ENCODE measurements at regions not wholly inside any gene's neighbourhood (a gene's known extent, or its start where the extent isn't known, plus 50 kb on each side); places are given as distances from the start of the nearest gene placed in this dataset.

DNA sequence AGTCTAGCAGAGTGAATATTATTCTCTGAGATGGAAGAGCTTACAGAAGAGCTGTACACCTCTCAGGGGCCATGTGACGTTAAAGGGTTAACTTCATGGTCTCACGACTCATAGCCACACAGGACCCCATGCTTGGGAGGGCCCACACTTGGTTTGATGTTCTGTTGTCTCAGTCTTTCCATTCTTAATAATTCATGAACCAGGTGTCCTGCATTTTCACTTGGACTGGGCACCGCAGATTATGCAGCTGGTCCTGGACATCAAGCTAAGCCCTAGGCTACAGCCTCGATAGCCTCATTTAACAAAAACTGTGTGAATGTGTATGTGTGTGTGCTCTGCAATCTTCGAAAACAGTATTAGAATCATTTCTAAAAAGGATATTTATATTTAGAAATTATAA, 323.5 kb downstream of the PLK2 start:
- POLR2A ChIA-PET = no interaction called here
- DNase-seq (ENCODE audit: extremely low spot score) = no peak
- CTCF ChIA-PET = no interaction called here
- TF ChIP-seq TARDBP (IDR thresholded peaks at IDR 0.05) (no peak), FOXA1 (IDR thresholded peaks at IDR 0.05) (no peak), NFRKB (IDR thresholded peaks at IDR 0.05) (no peak), ARNT (IDR thresholded peaks at IDR 0.05) (no peak), FOXK2 (IDR thresholded peaks at IDR 0.05) (no peak), CTBP1 (IDR thresholded peaks at IDR 0.05; ENCODE audit: borderline replicate concordance) (no peak), ELF4 (IDR thresholded peaks at IDR 0.05) (no peak), HDGF (IDR thresholded peaks at IDR 0.05; ENCODE audit: borderline replicate concordance) (no peak), L3MBTL2 (conservative IDR thresholded peaks at IDR 0.05) (no peak), FOXM1 (IDR thresholded peaks at IDR 0.05; ENCODE audit: borderline replicate concordance) (no peak), ZNF384 (IDR thresholded peaks at IDR 0.05) (no peak), SUZ12 (IDR thresholded peaks at IDR 0.05) (no peak), SP1 (IDR thresholded peaks at IDR 0.05) (no peak), LEF1 (IDR thresholded peaks at IDR 0.05; ENCODE audit: borderline replicate concordance) (no peak), BHLHE40 (IDR thresholded peaks at IDR 0.05; ENCODE audit: borderline replicate concordance) (no peak)
- TF ChIP-seq, protein P1, sequence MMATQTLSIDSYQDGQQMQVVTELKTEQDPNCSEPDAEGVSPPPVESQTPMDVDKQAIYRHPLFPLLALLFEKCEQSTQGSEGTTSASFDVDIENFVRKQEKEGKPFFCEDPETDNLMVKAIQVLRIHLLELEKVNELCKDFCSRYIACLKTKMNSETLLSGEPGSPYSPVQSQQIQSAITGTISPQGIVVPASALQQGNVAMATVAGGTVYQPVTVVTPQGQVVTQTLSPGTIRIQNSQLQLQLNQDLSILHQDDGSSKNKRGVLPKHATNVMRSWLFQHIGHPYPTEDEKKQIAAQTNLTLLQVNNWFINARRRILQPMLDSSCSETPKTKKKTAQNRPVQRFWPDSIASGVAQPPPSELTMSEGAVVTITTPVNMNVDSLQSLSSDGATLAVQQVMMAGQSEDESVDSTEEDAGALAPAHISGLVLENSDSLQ (IDR thresholded peaks at IDR 0.05) = no peak

DNA sequence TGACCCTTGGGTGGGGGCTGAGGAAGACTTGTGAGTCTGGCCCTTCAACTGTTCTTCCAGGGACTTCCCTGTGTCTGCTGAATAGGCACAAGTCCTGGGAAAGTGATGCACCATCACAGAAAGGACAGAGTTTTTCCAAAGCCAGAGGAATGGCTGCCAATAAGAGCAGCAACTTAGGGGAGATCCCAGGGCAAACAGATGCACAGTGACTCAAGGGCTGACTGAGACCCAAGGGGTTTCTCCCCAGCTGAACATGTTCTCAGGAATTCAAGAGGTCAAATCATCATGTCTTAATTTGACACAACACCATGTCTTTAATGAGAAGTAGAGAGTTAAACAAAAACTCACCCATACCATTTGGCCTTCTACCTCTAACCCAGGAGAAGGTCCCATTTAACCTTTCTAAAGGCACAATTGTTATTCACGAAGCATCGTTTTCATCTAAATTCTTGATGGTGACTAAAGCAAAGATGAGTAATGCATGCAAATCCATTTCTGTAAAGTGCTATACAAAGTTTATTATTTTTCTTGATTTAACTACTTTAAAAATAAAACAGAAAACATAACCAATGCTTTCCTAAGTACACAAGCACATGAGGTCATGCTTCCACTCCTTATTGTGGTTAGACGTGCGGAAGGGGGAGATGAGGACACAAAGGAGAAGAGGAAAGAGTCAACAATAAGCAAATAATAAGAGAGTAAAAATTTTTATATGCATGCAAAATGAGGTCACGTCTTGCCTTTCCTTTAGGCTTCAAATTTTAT, 324.1 kb downstream of the PLK2 start:
- no peak for TF ChIP-seq ELF4 (IDR thresholded peaks at IDR 0.05)
- TF ChIP-seq ARNT (IDR thresholded peaks at IDR 0.05) = no peak
- TF ChIP-seq FOXM1 (IDR thresholded peaks at IDR 0.05; ENCODE audit: borderline replicate concordance) = no peak
- TF ChIP-seq NFRKB (IDR thresholded peaks at IDR 0.05) = no peak
- TF ChIP-seq SUZ12 (IDR thresholded peaks at IDR 0.05) = no peak
- TF ChIP-seq TARDBP (IDR thresholded peaks at IDR 0.05) = no peak
- no peak for TF ChIP-seq LEF1 (IDR thresholded peaks at IDR 0.05; ENCODE audit: borderline replicate concordance)
- no peak for TF ChIP-seq BHLHE40 (IDR thresholded peaks at IDR 0.05; ENCODE audit: borderline replicate concordance)
- no peak for TF ChIP-seq HDGF (IDR thresholded peaks at IDR 0.05; ENCODE audit: borderline replicate concordance)
- TF ChIP-seq ZNF384 (IDR thresholded peaks at IDR 0.05) = no peak
- TF ChIP-seq SP1 (IDR thresholded peaks at IDR 0.05) = no peak
- TF ChIP-seq CTBP1 (IDR thresholded peaks at IDR 0.05; ENCODE audit: borderline replicate concordance) = no peak
- no peak for TF ChIP-seq FOXA1 (IDR thresholded peaks at IDR 0.05)
- TF ChIP-seq L3MBTL2 (conservative IDR thresholded peaks at IDR 0.05) = no peak
- TF ChIP-seq, protein P1 (IDR thresholded peaks at IDR 0.05) = no peak
- TF ChIP-seq FOXK2 (IDR thresholded peaks at IDR 0.05) = no peak
- POLR2A ChIA-PET = no interaction called here
- no peak for DNase-seq (ENCODE audit: extremely low spot score)
- CTCF ChIA-PET = no interaction called here

DNA sequence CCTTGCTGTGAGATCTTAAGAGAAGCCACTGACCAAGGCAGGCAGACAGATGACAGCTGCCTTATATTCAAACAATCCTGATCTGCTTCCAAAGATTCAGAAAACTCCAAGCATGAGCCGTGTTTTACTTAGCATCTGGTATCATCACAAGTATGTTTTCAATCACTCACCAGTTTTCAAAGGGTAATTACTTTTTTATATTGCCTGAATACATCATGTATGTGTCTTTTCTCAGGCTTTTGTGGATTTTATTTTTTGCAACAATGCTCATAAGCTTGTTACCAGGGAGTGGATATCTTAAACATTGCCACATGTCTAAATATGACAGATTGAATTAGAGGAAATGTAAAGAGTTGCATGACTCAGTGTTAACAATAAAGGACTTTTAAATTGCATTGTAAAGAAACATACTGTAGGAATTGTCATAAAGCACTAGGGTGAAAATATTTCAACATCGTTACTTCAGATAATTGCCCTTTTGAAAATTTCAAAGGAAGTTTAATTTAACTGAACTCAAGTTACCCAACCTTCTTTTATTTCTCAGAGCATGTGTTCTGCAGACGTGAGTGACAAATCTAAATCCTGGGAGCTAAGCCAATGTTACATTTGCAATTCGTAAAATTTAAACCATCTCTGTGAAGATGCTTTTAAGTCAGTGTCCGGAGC, 326.1 kb downstream of the PLK2 start:
- ChIA-PET POLR2A (no interaction called here), CTCF (no interaction called here)
- no peak for TF ChIP-seq LEF1 (IDR thresholded peaks at IDR 0.05; ENCODE audit: borderline replicate concordance)
- no peak for TF ChIP-seq HDGF (IDR thresholded peaks at IDR 0.05; ENCODE audit: borderline replicate concordance)
- no peak for TF ChIP-seq ZNF384 (IDR thresholded peaks at IDR 0.05)
- TF ChIP-seq ARNT (IDR thresholded peaks at IDR 0.05) = no peak
- TF ChIP-seq NFRKB (IDR thresholded peaks at IDR 0.05) = no peak
- TF ChIP-seq TARDBP (IDR thresholded peaks at IDR 0.05) = no peak
- TF ChIP-seq SUZ12 (IDR thresholded peaks at IDR 0.05) = no peak
- no peak for TF ChIP-seq CTBP1 (IDR thresholded peaks at IDR 0.05; ENCODE audit: borderline replicate concordance)
- TF ChIP-seq L3MBTL2 (conservative IDR thresholded peaks at IDR 0.05) = no peak
- no peak for TF ChIP-seq FOXM1 (IDR thresholded peaks at IDR 0.05; ENCODE audit: borderline replicate concordance)
- TF ChIP-seq FOXK2 (IDR thresholded peaks at IDR 0.05) = no peak
- TF ChIP-seq, protein P1 (IDR thresholded peaks at IDR 0.05) = no peak
- no peak for TF ChIP-seq FOXA1 (IDR thresholded peaks at IDR 0.05)
- no peak for TF ChIP-seq SP1 (IDR thresholded peaks at IDR 0.05)
- no peak for TF ChIP-seq ELF4 (IDR thresholded peaks at IDR 0.05)
- TF ChIP-seq BHLHE40 (IDR thresholded peaks at IDR 0.05; ENCODE audit: borderline replicate concordance) = no peak
- no peak for DNase-seq (ENCODE audit: extremely low spot score)

DNA sequence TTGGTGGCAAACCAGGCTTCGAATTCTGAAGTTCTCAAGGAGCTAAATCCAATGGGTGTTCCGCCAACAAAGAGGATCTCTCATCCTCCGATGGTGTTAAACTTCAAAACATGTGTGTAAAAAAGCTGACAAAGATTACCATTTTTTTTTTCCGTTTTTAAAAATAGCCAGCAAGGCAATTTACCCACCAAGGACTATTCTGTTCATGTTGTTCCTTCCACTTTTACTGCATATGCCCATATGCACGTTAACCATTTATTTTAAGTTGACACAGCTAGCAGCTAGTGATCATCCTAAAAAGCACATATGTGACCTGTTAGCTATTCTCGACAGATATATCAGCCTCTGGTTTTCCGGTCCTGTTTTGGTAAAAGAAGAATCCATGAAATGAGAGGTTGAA, 326.7 kb downstream of the PLK2 start:
- DNase-seq (ENCODE audit: extremely low spot score) = no peak
- TF ChIP-seq ZNF384 (IDR thresholded peaks at IDR 0.05) (no peak), TARDBP (IDR thresholded peaks at IDR 0.05) (no peak), FOXA1 (IDR thresholded peaks at IDR 0.05) (no peak), CTBP1 (IDR thresholded peaks at IDR 0.05; ENCODE audit: borderline replicate concordance) (no peak)
- ChIA-PET CTCF (no interaction called here), POLR2A (no interaction called here)

DNA sequence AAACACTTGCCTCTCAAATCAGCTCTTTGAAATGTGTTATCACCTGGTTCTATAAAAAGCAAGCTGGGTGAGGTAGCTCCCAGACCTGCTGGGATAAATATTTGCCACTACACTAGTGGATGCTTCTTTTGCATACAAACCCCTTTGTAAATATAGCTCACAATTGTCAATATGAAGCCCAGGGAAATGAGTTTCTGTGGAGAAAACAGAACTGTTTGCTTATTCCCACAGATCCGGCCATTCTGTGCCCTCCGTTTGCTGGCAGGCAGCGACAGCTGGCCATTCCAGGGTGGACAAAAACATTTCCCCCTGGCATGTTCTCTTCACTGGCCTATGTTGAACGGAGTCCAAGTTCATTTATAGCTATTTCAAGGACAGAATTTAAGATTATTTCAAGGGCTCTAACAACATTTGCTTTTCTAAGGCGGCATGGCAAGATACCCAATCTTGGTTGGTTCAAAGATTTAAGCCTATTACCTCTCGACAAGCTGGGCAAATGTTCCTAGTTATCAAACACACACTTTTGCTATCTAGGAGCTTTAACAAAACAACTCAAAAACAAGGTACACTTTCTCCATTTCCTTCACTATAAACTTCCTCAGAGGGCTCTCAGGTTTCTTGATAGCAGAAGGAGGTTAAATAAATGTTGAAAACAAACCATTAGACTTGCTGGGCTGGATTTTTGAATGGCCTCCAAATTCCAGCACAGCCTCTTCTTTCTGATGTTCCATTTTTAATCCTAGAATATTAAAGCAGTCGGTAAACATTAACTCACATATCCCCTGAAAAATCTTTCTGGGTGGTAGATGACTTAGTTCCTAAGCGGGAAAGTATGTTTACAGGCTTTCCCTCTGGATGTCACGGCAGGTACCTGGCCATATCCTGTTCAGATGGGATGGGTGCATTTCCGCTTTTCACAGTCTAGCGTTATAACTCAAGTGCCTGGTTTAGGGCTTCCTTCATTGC, 332.3 kb downstream of the PLK2 start:
- TF ChIP-seq ELF4 (IDR thresholded peaks at IDR 0.05) (no peak), FOXM1 (IDR thresholded peaks at IDR 0.05; ENCODE audit: borderline replicate concordance) (no peak), L3MBTL2 (conservative IDR thresholded peaks at IDR 0.05) (no peak), HDGF (IDR thresholded peaks at IDR 0.05; ENCODE audit: borderline replicate concordance) (no peak), FOXK2 (IDR thresholded peaks at IDR 0.05) (no peak), TARDBP (IDR thresholded peaks at IDR 0.05) (no peak), CTBP1 (IDR thresholded peaks at IDR 0.05; ENCODE audit: borderline replicate concordance) (no peak), NFRKB (IDR thresholded peaks at IDR 0.05) (no peak), SP1 (IDR thresholded peaks at IDR 0.05) (no peak), SUZ12 (IDR thresholded peaks at IDR 0.05) (no peak), FOXA1 (IDR thresholded peaks at IDR 0.05) (no peak)
- TF ChIP-seq, protein P1 (IDR thresholded peaks at IDR 0.05) = no peak
- ChIA-PET CTCF (no interaction called here), POLR2A (no interaction called here)
- DNase-seq (ENCODE audit: extremely low spot score) = no peak
